ENCODE measurements at regions not wholly inside any gene's neighbourhood (a gene's known extent, or its start where the extent isn't known, plus 50 kb on each side); places are given as distances from the start of the nearest gene placed in this dataset.

DNA sequence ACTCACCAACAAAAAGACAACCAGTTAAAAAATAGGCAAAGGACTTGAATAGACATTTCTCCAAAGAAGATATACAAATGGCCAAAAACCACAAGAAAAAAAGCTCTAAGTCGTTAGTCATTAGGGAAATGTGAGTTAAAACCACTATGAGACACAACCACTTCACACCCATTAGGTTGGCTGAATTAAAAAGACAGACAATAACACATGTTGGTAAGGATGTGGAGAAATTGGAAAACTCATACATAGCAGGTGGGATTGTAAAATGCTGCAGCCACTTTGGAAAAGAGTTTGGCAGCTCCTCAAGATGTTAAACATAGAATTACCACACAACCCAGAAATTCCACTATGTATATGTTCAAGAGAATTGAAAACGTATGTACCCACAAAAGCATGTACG, 117.6 kb upstream of the SPATS2L start:
- TF ChIP-seq, protein P1, sequence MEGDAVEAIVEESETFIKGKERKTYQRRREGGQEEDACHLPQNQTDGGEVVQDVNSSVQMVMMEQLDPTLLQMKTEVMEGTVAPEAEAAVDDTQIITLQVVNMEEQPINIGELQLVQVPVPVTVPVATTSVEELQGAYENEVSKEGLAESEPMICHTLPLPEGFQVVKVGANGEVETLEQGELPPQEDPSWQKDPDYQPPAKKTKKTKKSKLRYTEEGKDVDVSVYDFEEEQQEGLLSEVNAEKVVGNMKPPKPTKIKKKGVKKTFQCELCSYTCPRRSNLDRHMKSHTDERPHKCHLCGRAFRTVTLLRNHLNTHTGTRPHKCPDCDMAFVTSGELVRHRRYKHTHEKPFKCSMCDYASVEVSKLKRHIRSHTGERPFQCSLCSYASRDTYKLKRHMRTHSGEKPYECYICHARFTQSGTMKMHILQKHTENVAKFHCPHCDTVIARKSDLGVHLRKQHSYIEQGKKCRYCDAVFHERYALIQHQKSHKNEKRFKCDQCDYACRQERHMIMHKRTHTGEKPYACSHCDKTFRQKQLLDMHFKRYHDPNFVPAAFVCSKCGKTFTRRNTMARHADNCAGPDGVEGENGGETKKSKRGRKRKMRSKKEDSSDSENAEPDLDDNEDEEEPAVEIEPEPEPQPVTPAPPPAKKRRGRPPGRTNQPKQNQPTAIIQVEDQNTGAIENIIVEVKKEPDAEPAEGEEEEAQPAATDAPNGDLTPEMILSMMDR (conservative IDR thresholded peaks at IDR 0.05; ENCODE audit: low read length), result no peak
- no peak for TF ChIP-seq EZH2phosphoT487 (IDR thresholded peaks at IDR 0.05; ENCODE audit: borderline replicate concordance, low read depth, low read length)

Measured in OCI-LY7 (cell line).